HG03521 (cell line): ENCODE measurements at regions not wholly inside any gene's neighbourhood (a gene's known extent, or its start where the extent isn't known, plus 50 kb on each side); places are given as distances from the start of the nearest gene placed in this dataset.
"Not testable (repeated sequence)": the region's sequence is repeated elsewhere in the genome, so short reads cannot be mapped to it uniquely, and the experiment has no call there.

Experiments used
- ATAC-seq: cut with Tn5 transposase; IDR thresholded peaks from one replicate; pipeline ENCODE4 v1.9.1; 2021; ENCODE audit warnings: mild to moderate bottlenecking, moderate library complexity; ENCODE audit not compliant: unreplicated experiment

DNA sequence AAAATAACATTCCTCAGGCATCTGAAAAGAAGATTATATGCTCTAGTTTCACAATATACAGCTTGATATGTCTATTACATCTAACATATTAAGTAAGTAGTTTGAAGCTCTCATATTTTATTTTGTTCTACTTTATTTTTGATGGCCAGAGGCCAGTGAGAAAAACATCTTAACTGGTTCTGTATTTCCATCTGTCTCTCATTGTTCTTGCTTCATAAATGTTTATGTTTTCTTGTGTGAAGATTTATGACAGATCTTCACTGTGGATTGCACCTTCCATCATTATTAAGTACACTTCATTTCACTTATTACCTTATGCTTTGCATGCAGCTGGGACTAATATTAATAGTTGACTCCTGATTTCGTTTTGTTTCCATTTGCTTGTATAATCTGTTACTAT is 511.2 kb downstream of the TSN start:
- ATAC-seq = no peak

DNA sequence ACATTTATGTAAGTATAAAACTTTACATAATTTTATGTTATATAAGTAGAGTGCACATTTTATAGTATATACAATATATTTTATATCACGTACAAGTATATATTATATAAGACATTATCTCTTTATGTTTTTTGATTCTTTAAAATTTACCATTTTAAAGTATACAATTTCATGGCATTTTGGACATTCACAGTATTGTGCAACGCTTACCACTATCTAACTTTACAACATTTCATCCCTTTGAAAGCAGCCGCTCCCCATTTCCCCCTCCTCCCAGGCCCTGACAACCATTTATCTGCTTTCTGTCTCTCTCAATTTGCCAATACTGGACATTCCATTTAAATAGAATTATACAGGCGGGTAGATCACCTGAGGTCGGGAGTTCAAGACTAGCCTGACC is 512.5 kb downstream of the TSN start:
- no peak for ATAC-seq

DNA sequence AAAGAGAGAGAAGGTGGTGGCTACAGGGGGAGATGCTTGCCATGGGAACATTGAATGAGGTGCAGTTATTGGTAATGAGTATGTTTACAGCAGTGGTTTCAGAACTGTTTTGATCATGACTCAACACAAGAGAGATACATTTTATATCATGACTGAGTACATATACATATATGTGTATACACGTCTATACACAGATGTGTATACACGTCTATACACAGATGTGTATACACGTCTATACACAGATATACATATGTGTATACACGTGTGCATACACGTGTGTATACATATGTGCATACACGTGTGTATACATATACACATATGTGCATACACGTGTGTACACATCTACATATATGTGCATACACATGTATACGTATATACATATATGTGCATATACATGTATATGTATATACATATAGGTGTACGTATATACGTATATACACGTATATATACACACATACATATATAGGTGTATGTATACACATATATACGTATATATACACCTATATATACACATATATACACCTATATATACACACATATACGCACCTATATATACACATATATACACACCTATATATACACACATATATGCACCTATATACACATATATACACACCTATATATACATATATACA is 518.5 kb downstream of the TSN start:
- no peak for ATAC-seq

DNA sequence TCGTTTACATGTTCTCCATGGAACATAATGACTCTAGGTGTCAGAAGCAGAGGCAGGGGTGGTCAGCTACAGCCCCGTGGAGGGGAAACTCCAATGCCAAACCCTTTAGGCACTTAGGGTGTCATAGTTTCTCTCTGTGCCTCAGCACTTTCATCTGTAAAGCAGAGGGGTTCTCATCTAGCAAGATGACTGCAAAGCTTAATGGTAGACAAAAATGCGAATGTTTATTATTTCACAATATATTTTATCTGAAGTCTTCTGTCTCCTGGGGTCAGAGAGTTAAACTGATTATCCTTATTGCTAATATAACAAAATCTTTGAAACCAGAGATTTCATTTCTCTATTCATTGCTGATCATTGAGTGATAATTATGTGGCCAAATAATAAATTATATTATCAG is 522.5 kb downstream of the TSN start:
- ATAC-seq = no peak

DNA sequence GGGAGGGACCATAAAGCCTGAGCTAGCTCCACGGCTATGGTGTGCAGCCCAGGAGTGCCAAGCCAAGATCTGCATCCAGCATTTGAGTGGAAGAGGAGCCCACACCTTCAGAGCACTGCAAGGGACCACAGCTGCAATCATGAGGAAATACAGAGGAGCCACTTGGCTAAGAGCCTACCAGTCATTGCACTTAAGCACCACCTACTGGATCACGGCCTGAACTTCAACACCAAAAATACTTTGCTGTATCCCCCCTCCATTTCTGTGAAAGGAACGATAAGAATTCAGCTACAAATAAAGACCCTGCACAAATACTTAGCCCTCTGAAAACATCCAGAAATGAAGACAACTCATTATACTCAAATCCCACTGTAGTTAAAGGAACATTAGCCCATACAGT is 545.3 kb downstream of the TSN start:
- no peak for ATAC-seq

DNA sequence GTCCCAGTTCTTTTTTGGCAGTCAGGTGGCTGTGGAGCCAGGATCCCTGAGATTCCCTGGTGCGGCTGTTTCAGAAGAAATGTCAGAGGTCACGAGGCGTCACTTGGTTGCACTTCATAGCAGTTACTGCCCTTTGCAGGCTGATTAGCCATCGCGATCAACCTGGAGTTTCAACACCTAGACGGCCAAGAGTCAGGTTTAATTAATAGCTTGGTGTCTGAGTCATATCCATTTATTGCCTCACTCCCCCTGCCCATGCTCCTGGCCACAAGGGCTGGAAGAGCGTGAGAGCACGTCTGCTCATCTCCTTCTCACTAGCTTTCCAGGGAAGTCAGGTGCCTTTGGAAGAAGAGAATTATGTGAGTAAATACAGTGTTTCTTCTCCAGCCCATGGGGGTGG is 552.3 kb downstream of the TSN start:
- no peak for ATAC-seq

DNA sequence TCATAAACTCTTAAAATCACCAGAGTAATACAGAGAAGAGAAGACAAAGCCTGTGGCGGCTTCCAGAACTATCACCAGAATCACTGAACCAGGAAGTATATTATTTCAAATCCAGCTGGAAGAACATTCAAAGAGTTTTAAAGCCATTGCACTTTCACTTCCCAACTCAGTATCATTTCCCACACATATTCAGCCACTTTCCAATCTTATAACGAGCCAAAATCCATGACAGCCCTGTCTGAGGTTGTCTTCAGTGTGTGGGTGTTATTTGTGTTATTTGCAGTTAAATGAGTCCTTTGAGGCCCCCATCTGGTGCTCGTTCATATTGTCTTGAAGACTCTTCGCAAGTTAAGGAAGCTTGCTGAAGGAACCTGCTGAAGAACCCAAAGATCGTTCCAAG is 559.9 kb downstream of the TSN start:
- no peak for ATAC-seq

DNA sequence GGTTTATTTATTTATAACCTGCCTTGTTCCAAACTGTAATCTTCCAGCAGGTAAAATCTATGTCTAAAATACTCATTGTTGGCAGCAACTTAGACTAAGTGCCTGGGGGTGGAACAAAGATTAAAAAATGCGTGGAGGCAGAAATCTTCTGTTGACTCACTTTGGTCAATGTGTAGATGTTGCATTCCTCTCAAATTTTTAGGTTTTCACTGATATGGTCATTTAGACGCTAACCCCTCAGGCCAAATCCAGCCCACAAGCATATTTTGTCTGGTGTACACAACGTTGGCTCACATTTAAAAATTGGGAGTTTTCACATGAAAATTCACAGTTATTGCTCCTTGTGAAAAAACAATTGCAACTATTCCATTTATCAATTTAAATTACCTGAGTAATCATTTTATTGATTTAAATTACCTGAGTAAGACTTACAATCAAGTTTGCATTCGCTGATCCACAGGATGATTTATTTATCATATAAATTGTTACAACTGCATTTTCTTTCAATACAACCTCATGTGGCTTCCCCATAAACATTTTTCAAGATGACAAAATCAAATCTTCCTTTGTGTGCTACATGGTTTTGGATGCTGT is 564.2 kb downstream of the TSN start:
- ATAC-seq = no peak

DNA sequence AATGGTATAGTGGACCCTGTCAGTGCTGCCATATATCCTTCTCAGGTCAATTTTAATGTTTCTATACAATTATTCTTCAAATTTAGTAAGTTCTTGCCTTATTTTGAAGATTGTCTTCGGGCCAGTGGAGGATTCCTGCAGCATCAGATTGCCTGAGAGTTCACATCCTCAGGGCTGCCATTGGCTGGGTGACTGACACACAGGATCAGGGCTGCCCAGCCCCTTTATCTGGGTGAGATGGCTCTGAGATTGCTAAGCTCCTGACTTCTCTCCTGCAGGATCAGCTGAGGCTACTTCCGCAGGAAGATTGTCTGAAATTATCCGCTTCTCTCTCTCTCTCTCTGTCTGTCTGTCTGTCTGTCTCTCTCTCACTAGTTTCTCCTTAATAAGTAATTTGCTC is 567.4 kb downstream of the TSN start:
- ATAC-seq = no peak

DNA sequence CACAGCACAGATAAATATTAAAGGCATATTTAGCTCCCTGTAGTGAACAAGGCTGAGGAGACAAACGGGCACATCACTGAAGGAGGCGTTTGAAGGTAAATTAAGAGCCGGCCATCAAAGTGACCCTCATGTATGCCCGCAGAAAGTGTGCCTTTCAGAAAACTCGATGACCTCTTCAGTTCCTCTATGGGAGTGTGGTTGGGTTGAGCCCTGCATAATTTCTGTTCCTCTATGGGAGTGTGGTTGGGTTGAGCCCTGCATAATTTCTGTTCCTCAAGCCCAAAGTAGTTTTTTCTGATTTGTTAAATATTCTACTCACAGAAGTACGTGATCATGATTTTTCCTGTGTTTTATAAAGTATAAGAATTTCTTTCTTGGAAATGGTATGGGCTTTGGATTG is 568.5 kb downstream of the TSN start:
- ATAC-seq = no peak

DNA sequence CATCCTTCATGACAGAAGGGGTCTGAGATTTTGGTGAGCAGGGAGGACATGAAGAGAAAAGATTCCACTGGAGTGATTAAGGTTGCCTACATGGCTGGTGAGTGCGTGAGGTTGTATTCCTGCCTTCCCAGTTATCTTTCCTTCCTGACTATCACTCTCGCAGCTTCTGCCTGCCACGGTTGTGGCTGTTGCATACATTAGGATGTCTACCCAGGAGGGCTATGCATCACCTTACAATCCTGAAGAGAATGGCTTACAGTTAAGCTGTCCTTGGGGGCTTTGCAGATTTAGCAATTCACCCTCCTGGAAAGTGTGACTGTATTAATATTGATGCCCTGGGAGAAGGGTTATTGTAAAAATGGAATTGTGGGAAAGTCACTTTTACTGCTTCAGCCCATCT is 571.0 kb downstream of the TSN start:
- no peak for ATAC-seq

DNA sequence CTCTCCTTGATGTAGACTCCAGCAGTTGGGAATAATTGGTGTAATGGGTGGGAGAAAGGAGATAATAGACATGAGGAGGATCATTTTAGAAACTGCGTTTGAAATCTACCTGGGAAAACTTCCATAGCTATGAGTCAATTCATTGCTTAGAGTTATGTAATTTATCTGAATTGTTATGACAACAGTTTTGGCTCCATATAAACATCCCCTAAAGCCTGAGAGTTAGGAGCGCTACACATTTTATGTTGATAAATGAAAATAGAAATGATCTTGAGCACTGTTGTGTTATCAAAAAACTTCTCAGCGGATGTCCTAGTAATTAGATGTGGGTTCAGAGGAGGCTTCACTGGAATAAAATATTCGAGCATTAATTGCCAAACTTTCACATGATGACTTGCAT is 573.4 kb downstream of the TSN start:
- ATAC-seq = no peak

DNA sequence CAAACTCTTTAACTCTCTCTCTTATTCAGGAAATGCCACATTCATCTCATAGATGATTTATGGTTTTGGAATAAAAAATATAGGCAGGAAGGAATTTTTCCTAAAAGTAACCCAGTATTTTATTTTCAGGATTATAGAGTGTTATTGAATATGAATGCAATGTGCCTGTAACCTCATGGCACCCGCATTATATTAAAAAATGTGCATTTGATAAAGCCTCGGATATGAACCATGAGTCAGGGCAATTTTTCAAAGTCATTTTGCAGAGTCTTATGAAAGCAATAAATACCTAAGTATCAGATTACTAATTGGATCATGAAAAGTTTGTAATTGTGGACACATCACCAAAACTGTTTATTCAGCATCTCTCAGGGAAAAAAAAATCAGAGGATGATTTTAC is 573.8 kb downstream of the TSN start:
- no peak for ATAC-seq

DNA sequence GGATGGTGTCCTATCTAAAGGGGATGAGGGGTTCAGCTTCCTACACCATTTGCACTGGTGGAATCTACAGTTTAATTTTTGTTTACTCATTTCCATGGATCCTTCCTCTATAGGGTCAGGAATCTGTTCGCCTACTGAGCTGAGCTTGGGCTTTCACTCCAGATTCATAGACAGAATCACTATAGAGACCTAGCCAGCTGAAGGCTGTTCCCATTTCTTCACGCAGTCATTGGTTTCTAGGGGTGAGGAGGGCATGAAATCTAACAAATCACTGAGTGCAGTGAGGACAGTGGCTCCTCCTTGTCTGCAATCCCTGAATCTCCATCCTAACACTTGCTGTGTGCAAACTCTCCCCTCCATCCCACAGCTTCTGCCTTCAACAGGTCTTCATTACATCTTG is 578.5 kb downstream of the TSN start:
- ATAC-seq = no peak

DNA sequence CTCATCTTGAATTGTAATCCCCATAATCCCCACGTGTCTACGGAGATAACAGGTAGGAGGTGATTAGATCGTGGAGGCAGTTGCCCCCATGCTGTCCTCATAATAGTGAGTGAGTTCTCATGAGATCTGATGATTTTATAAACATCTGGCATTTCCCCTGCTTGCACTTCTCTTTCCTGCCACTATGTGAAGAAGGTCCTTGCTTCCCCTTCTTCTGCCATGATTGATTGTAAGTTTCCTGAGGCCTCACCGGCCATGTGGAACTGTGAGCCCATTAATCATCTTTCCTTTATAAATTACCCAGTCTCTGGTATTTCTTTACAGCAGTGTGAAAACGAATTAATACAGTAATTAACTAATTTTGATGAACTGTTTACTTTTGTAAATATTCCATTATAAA is 582.5 kb downstream of the TSN start:
- ATAC-seq = no peak

DNA sequence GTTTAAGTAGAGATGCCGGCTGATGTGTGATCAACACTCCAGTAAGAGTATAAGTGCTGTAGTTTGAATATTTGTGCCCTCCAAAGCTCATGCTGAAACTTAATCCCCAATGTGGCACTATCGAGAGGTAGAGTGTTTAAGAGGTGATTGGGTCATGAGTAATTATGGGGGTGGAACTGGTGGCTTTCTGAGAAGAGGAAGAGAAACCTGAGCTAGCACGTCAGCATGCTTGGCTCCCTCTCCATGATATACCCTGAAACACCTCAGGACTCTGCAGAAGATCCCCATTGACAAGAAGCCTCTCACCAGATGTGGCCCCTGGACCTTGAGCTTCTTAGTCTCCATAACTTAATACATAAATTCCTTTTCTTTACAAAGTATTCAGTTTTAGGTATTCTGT is 584.8 kb downstream of the TSN start:
- ATAC-seq = peak; percentile 70

DNA sequence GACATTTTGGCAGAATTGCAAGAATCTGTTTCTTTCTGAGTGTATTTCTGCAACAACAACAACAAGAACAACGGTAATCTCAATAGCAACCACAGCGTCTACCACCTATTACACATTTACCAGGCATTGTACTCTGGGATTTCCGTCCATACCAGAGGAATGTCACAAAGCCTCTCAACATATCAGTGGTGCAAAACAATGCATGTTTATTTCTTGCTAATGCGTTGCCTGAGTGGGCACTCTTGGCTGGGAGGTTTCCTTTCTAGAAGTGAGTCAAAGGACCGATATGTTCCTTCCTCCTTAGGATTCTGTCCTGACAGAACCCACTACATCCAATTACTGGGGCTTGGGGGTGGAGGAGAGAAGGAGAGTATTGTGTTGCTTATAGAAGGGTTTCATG is 585.6 kb downstream of the TSN start:
- no peak for ATAC-seq

DNA sequence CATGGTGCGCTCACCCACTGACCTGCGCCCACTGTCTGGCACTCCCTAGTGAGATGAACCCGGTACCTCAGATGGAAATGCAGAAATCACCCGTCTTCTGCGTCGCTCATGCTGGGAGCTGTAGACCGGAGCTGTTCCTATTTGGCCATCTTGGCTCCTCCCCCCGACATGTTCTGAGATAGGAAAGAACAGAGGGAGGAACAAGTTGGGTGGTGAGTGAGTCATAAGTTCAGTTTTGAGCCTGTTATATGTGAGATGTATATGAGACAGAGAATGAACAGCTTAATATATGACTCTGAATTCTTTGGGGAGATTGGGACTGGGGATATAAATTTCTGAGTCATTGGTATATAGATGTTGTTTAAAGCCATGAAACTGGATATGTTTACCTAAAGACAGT is 596.7 kb downstream of the TSN start:
- ATAC-seq = not testable (repeated sequence)

DNA sequence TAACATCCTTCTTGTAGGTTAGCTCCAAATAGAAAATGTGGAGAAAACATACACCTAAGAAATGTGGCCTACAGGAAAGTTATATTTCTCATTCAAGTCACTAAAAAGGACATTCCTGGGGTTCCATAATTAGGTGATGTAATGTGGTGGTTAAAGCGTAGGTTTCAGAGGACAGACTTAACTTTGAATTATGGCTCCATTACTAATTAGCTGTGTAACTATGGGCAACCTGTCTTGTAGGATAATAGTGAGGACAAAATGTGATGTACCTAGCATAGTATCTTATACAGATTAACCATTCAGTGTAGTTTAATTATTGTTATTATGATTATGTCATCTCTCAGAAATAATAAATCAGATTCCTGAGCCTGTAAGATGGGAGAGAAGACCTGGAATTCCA is 602.5 kb downstream of the TSN start:
- ATAC-seq = no peak

DNA sequence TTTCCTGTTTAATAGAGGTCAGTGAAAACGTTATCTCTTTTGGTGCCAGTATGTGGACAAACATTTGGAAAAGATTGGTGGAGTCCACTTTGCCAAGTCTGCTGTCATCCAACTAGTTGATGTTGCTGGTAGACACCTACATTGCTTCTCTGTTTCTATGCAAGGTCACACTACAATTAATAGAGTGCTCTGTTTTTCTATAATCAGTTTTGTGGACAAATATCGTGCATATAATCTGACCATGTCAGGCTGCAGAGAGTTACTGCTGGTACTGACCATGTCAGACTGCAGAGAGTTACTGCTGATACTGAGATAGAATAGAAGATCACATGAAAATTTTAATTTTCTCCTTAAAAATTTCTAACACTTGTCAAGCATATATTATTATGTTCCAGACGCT is 603.3 kb downstream of the TSN start:
- no peak for ATAC-seq

DNA sequence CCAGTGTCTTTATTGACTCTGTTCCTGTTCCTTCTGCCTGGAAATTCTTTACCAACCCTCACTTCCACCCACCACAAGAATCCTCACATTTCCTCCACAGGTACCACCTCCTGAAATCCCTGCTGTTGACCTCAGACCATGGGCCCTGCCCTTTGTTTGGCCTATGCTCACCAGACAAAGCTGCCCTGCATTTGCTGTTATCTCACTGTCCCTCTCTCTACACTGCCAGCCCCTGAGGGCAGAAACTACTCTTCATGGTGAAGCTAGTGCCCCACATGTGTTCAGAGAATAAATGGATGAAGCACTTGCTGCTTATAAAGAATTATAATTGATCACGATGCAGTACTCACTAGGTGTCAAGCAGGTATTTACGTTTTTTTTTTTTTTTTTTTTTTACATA is 608.4 kb downstream of the TSN start:
- no peak for ATAC-seq

DNA sequence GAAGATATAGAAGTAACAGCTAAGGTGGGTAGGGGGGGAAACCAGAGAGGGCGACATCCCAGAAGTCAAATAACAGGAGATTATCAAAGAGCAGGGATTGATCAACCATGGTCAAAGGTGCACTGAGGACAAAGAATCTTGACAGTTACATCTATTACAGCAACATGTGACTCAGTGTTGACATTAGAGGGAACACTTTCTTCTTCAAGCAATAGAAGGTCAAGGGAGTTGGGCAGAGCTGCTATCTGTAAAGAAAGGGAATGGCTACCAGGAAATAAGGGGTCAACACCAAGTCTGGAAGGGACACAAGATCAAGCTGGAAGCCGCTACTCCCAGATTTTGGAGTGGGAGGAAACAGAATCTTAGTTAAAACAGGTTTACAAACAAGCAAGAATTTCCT is 611.0 kb downstream of the TSN start:
- ATAC-seq = no peak

DNA sequence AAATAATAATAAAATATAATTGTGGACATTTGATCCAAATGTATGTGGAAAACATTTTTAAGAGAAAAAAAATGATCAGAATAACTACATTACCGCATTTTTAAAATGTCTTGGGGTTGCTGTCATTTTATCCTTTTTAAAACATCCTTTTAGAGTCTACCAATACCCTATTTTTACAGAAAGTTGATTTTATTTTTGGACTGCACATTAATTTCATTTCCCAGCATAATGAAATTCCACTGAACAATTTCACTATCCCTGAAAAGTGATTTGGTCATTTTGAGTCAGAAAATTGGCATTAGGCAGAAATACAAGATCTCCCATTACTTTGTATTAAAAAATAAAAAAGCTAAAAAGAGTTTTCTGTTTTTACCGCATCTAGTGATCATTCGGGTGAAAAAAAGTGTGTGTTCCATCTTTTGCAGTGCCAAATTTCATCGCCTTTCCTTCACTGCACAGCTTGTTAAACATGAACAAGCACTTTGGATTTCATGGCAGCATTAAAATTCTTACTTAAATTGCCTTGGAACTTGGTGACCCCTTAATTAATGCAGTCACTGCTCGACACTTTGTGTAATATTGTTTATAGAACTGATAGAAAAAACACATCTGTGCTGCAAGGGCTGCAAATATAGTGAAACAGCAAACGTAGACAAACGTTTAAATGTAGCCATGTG is 611.7 kb downstream of the TSN start:
- ATAC-seq = no peak
